Thymus (tissue), 11 donors: ENCODE measurements at regions not wholly inside any gene's neighbourhood (a gene's known extent, or its start where the extent isn't known, plus 50 kb on each side); places are given as distances from the start of the nearest gene placed in this dataset.
"Not testable (repeated sequence)": the region's sequence is repeated elsewhere in the genome, so short reads cannot be mapped to it uniquely, and the experiment has no call there.

Experiments used
- DNase-seq, 9 donors: peaks; one replicate each; pipeline ENCODE4 v3.0.0-alpha.2; 2013; ENCODE audit warnings: low spot score in 9 of 9, low read depth in 6 of 9, missing footprints in 1 of 9
- H3K27ac ChIP-seq, 2 donors: one replicate each; pipeline ENCODE4 v1.5.1; 2013; ENCODE audit warnings: control low read depth in 1 of 2, low read depth in 1 of 2, low read length in 1 of 2, mild to moderate bottlenecking in 1 of 2, moderate library complexity in 1 of 2
- H3K27me3 ChIP-seq, 2 donors: one replicate each; pipeline ENCODE4 v1.5.1; 2013; ENCODE audit warnings: low read length in 1 of 2; ENCODE audit not compliant: control insufficient read depth in 2 of 2, insufficient read depth in 1 of 2
- H3K36me3 ChIP-seq, 2 donors: one replicate each; pipeline ENCODE4 v1.5.1; 2013; ENCODE audit warnings: low read length in 1 of 2, mild to moderate bottlenecking in 1 of 2, moderate library complexity in 1 of 2; ENCODE audit not compliant: control insufficient read depth in 2 of 2, insufficient read depth in 2 of 2
- H3K4me1 ChIP-seq, 2 donors: one replicate each; pipeline ENCODE4 v1.5.1; 2013; ENCODE audit warnings: low read length in 2 of 2; ENCODE audit not compliant: control insufficient read depth in 2 of 2, insufficient read depth in 2 of 2
- H3K4me3 ChIP-seq, 2 donors: one replicate each; pipeline ENCODE4 v1.5.1; 2013; ENCODE audit warnings: low read length in 2 of 2, control low read depth in 1 of 2, mild to moderate bottlenecking in 1 of 2
- H3K9me3 ChIP-seq, 2 donors: one replicate each; pipeline ENCODE4 v1.5.1; 2013; ENCODE audit warnings: low read length in 1 of 2, mild to moderate bottlenecking in 1 of 2; ENCODE audit not compliant: control insufficient read depth in 2 of 2, insufficient read depth in 1 of 2
- WGBS: extraction: QIAGEN DNeasy Blood & Tissue Kit; methylation state at CpG from one replicate; pipeline ENCODE4 v1.1.7; 2013; 5-methylcytosine and 5-hydroxymethylcytosine counted together
- donor health status: healthy.

- Histone ChIP-seq H3K36me3 (no peaks in the 10 kb centered on the region), H3K4me1 (no peaks in the 10 kb centered on the region), H3K9me3 (no peaks in the 10 kb centered on the region), H3K27me3 (no peaks in the 10 kb centered on the region), H3K4me3 (no peak overlapping the region), H3K27ac (no peak overlapping the region)
- 90% methylated on average over 3 of the region's 3 CpGs for WGBS
- DNase-seq = no peak
Observed at GRCh38 chr4:27111627-27112026, 251.0 kb downstream of the STIM2 start.

- Histone ChIP-seq H3K9me3 (no peaks in the 10 kb centered on the region), H3K36me3 (no peaks in the 10 kb centered on the region), H3K27me3 (no peaks in the 10 kb centered on the region), H3K4me3 (no peak overlapping the region), H3K4me1 (no peaks in the 10 kb centered on the region), H3K27ac (no peak overlapping the region)
- WGBS = 93% methylated on average over 3 of the region's 3 CpGs
- DNase-seq = no peak
Observed at GRCh38 chr4:27112587-27112986, 251.9 kb downstream of the STIM2 start.

- Histone ChIP-seq H3K27ac (no peak overlapping the region), H3K4me3 (no peak overlapping the region), H3K9me3 (no peaks in the 10 kb centered on the region), H3K4me1 (no peaks in the 10 kb centered on the region), H3K36me3 (no peaks in the 10 kb centered on the region), H3K27me3 (no peaks in the 10 kb centered on the region)
- 78% methylated on average over 4 of the region's 4 CpGs for WGBS
- no peak for DNase-seq
Observed at GRCh38 chr4:27115221-27115620, 254.6 kb downstream of the STIM2 start.

DNA sequence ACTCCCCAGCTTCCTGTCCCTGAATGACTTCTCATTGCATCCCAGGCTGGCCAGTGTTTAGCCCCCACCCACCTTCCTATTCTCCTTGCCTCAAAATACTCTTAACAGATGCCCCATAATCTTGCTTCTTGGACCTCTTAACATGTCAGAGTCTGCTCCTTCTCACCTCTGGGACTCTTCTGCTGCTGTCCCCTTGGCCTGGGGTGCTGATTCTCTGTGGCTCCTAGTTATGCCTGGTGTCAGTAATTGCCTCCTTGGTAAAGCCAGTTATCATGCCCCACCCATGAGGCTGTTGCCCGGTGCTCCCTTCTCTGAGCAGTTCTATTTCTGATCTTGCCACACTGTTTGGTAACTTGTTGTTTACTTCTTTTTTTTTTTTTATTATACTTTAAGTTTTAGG lies 256.8 kb downstream of the STIM2 start:
- H3K4me1 ChIP-seq = no peaks in the 10 kb centered on the region
- H3K4me3 ChIP-seq = no peak overlapping the region
- H3K27me3 ChIP-seq = no peaks in the 10 kb centered on the region
- H3K9me3 ChIP-seq = no peaks in the 10 kb centered on the region
- WGBS = 98% methylated on average over 1 of the region's 1 CpG
- no peaks in the 10 kb centered on the region for H3K36me3 ChIP-seq
- no peak for DNase-seq
- no peak overlapping the region for H3K27ac ChIP-seq

DNA sequence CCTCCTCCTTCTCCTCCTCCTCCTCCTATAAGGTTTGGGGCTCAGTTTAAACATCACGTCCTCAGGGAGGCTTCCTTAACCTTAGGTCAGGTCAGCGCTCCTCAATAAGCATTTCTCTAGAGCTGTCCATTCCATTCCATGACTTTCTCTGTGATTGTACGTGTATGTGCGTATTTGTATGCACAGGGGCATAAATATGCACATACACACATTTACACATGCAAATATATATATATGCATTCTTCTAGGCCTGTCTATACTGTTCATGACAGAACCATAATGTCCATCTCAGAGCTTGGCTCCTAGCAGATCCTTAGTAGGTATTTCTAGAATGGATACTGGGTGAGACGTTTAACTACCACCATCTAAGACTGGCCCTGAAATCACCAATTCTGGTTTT lies 258.6 kb downstream of the STIM2 start:
- no peaks in the 10 kb centered on the region for H3K27me3 ChIP-seq
- no peak for DNase-seq
- H3K4me1 ChIP-seq = no peaks in the 10 kb centered on the region
- no peaks in the 10 kb centered on the region for H3K9me3 ChIP-seq
- H3K27ac ChIP-seq = no peak overlapping the region
- WGBS = 92% methylated on average over 5 of the region's 5 CpGs
- no peak overlapping the region for H3K4me3 ChIP-seq
- no peaks in the 10 kb centered on the region for H3K36me3 ChIP-seq

GRCh38 chr4:27121830-27122229 lies 261.2 kb downstream of the STIM2 start:
- H3K27me3 ChIP-seq = no peaks in the 10 kb centered on the region
- no peak for DNase-seq
- H3K36me3 ChIP-seq = no peaks in the 10 kb centered on the region
- no peaks in the 10 kb centered on the region for H3K9me3 ChIP-seq
- no peak overlapping the region for H3K27ac ChIP-seq
- no peak overlapping the region for H3K4me3 ChIP-seq
- H3K4me1 ChIP-seq = no peaks in the 10 kb centered on the region
- 90% methylated on average over 5 of the region's 5 CpGs for WGBS

- no peaks in the 10 kb centered on the region for H3K27me3 ChIP-seq
- no peaks in the 10 kb centered on the region for H3K36me3 ChIP-seq
- H3K9me3 ChIP-seq = no peaks in the 10 kb centered on the region
- H3K4me1 ChIP-seq = no peaks in the 10 kb centered on the region
- no peak overlapping the region for H3K27ac ChIP-seq
- WGBS = 73% methylated on average over 3 of the region's 3 CpGs
- no peak overlapping the region for H3K4me3 ChIP-seq
- DNase-seq = no peak
Observed at GRCh38 chr4:27123123-27123768, 262.6 kb downstream of the STIM2 start.

DNA sequence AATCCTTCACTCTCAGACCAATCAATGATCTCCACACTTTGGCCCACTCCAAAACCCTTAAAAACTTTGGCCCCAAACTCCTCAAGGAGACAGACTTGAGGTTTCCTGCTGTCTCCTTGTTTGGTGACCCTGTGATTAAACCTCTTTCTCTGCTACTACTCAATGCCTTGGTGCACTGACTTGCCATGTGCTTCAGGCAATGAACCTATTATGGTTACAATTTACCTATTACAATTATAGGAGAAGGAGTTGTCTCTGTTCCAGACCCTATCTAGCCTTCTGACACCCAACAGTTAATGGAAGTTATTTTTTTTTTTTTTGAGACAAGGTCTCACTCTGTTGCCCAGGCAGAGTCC lies 263.1 kb downstream of the STIM2 start:
- Histone ChIP-seq H3K9me3 (no peaks in the 10 kb centered on the region), H3K4me3 (no peak overlapping the region), H3K4me1 (no peaks in the 10 kb centered on the region), H3K36me3 (no peaks in the 10 kb centered on the region), H3K27ac (no peak overlapping the region), H3K27me3 (no peaks in the 10 kb centered on the region)
- DNase-seq = no peak

- not testable (repeated sequence) for H3K4me3 ChIP-seq, H3K4me1 ChIP-seq
- WGBS = 95% methylated on average over 4 of the region's 4 CpGs
Observed at GRCh38 chr4:27126895-27127294, 266.3 kb downstream of the STIM2 start.

DNA sequence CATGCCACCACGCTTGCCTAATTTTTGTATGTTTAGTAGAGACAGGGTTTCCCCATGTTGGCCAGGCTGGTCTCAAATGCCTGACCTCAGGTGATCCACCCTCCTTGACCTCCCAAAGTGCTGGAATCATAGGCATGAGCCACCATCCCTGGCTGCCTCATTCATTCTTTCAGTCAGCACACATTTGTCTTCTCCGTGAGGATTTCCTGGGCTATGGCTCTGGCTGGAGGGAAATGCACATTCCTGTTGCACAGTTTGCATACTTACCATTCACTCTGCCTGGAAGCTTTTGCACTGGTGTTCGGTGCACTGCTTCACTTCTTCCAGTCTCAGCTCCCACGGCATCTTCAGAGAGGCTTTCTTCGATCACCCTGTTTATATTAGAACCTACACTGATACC lies 267.8 kb downstream of the STIM2 start:
- no peaks in the 10 kb centered on the region for H3K27me3 ChIP-seq
- no peaks in the 10 kb centered on the region for H3K36me3 ChIP-seq
- no peak overlapping the region for H3K4me3 ChIP-seq
- no peak for DNase-seq
- no peak overlapping the region for H3K27ac ChIP-seq
- H3K4me1 ChIP-seq = no peaks in the 10 kb centered on the region
- no peaks in the 10 kb centered on the region for H3K9me3 ChIP-seq
- 95% methylated on average over 5 of the region's 5 CpGs for WGBS

More at GRCh38 chr4:27126895-27127294, 266.3 kb downstream of the STIM2 start:
- not testable (repeated sequence) for H3K36me3 ChIP-seq, H3K9me3 ChIP-seq, H3K27ac ChIP-seq, H3K27me3 ChIP-seq, DNase-seq
